ENCODE measurements at regions not wholly inside any gene's neighbourhood (a gene's known extent, or its start where the extent isn't known, plus 50 kb on each side); places are given as distances from the start of the nearest gene placed in this dataset.

- TF ChIP-seq CTCF (IDR thresholded peaks at IDR 0.05; ENCODE audit: borderline replicate concordance, extremely low read depth, low read length, poor library complexity, severe bottlenecking) (no peak), EZH2 (IDR thresholded peaks at IDR 0.05; ENCODE audit: borderline replicate concordance, low read depth, low read length, severe bottlenecking) (no peak)
These were observed 82.0 kb upstream of the PITX2 start for GRCh38 chr4:110704748-110705439.

All from DND-41 (cell line).